Left lung (tissue), 4 donors: ENCODE measurements at regions not wholly inside any gene's neighbourhood (a gene's known extent, or its start where the extent isn't known, plus 50 kb on each side); places are given as distances from the start of the nearest gene placed in this dataset.

ENCODE experiments used
- ATAC-seq: fragments of 200-7000 bp; cut with Tn5 transposase; one replicate; pipeline ENCODE4 v1.9.1; 2020; ENCODE audit warnings: moderate library complexity
- DNase-seq, 4 donors: peaks; one replicate each; pipeline ENCODE4 v3.0.0-alpha.2; 2013 to 2020
- H3K27ac ChIP-seq, 2 donors: fragments of 200-600 bp; sonication (generic) in 1 of 2; one replicate each; pipeline versions ENCODE4 v1.5.0 to v1.8.0; 2020 to 2021
- H3K27me3 ChIP-seq, 2 donors: fragments of 200-600 bp; sonication (generic) in 1 of 2; one replicate each; pipeline versions ENCODE4 v1.5.0 to v1.8.0; 2020 to 2021
- H3K36me3 ChIP-seq, 2 donors: fragments of 200-600 bp; sonication (generic) in 1 of 2; one replicate each; pipeline versions ENCODE4 v1.5.0 to v1.8.0; 2020 to 2021
- H3K4me1 ChIP-seq, 2 donors: fragments of 200-600 bp; one replicate each; pipeline ENCODE4 v1.8.0; 2021
- H3K4me3 ChIP-seq, 2 donors: fragments of 200-600 bp; sonication (generic) in 1 of 2; one replicate each; pipeline versions ENCODE4 v1.5.0 to v1.8.0; 2020 to 2021; ENCODE audit warnings: mild to moderate bottlenecking in 1 of 2
- H3K9me3 ChIP-seq, 2 donors: fragments of 200-600 bp; sonication (generic) in 1 of 2; one replicate each; pipeline versions ENCODE4 v1.5.0 to v1.8.0; 2020 to 2021
- CTCF ChIP-seq, 2 donors: fragments of 200-600 bp; sonication (generic) in 1 of 2; IDR thresholded peaks; one replicate each; pipeline versions ENCODE4 v1.5.0 to v1.8.0; 2021; ENCODE audit warnings: antibody characterized with exemption in 2 of 2
- intact Hi-C, 2 donors: fragments of 100-400 bp; cut with DNase I; formaldehyde crosslinking; loops; one replicate each; pipeline versions ENCODE4 v1.11.2 to v1.14.2; 2022
- donor health status: DM: no; HTN: yes; CAD: no.
- donor health status: DM: no; HTN: no; CAD: no.

GRCh38 chr12:115404761-115405470 is 720.9 kb upstream of the TBX3 start:
- H3K27ac ChIP-seq: no peak overlapping the region
- H3K4me3 ChIP-seq: no peak overlapping the region
- intact Hi-C loops: no loop called here
- H3K9me3 ChIP-seq: no peaks in the 10 kb centered on the region
- H3K27me3 ChIP-seq: no peaks in the 10 kb centered on the region
- no peak for TF ChIP-seq CTCF (IDR thresholded peaks at IDR 0.05)
- ATAC-seq: no peak
- no peaks in the 10 kb centered on the region for H3K4me1 ChIP-seq
- no peaks in the 10 kb centered on the region for H3K36me3 ChIP-seq
- no peak for DNase-seq

GRCh38 chr12:115403689-115404088 is 719.7 kb upstream of the TBX3 start:
- Histone ChIP-seq H3K9me3 (no peaks in the 10 kb centered on the region), H3K4me1 (no peaks in the 10 kb centered on the region), H3K27ac (no peak overlapping the region), H3K4me3 (no peak overlapping the region), H3K27me3 (no peaks in the 10 kb centered on the region), H3K36me3 (no peaks in the 10 kb centered on the region)
- intact Hi-C loops: no loop called here
- DNase-seq (no peak), ATAC-seq (no peak)
- TF ChIP-seq CTCF (IDR thresholded peaks at IDR 0.05): no peak

- Histone ChIP-seq H3K27me3 (no peaks in the 10 kb centered on the region), H3K4me3 (no peak overlapping the region), H3K27ac (no peak overlapping the region), H3K4me1 (no peaks in the 10 kb centered on the region), H3K9me3 (no peaks in the 10 kb centered on the region), H3K36me3 (no peaks in the 10 kb centered on the region)
- DNase-seq (no peak), ATAC-seq (no peak)
- TF ChIP-seq CTCF (IDR thresholded peaks at IDR 0.05): no peak
- intact Hi-C loops: no loop called here
Observed at GRCh38 chr12:115403253-115403652, 719.3 kb upstream of the TBX3 start.

- no peaks in the 10 kb centered on the region for H3K9me3 ChIP-seq
- no peak overlapping the region for H3K4me3 ChIP-seq
- no peak for DNase-seq
- no peaks in the 10 kb centered on the region for H3K27me3 ChIP-seq
- H3K27ac ChIP-seq: no peak overlapping the region
- no peaks in the 10 kb centered on the region for H3K36me3 ChIP-seq
- ATAC-seq: no peak
- no peak for TF ChIP-seq CTCF (IDR thresholded peaks at IDR 0.05)
- no peaks in the 10 kb centered on the region for H3K4me1 ChIP-seq
- intact Hi-C loops: no loop called here
Observed at GRCh38 chr12:115402443-115403180, 718.6 kb upstream of the TBX3 start.

- intact Hi-C loops: no loop called here
- DNase-seq: no peak
- Histone ChIP-seq H3K9me3 (peaks cover 0 to 1% of the 10 kb centered on the region in 2 donors), H3K36me3 (no peaks in the 10 kb centered on the region), H3K27me3 (no peaks in the 10 kb centered on the region), H3K27ac (no peak overlapping the region), H3K4me1 (no peaks in the 10 kb centered on the region), H3K4me3 (no peak overlapping the region)
- no peak for TF ChIP-seq CTCF (IDR thresholded peaks at IDR 0.05)
- ATAC-seq: no peak
Observed at GRCh38 chr12:115401761-115402160, 717.8 kb upstream of the TBX3 start.
